HepG2 (cell line): ENCODE measurements at regions not wholly inside any gene's neighbourhood (a gene's known extent, or its start where the extent isn't known, plus 50 kb on each side); places are given as distances from the start of the nearest gene placed in this dataset.

Experiments
- ATAC-seq: fragments of 200-7000 bp; cut with Tn5 transposase; 3 replicates; pipeline ENCODE4 v1.9.1; 2020; ENCODE audit warnings: mild to moderate bottlenecking, moderate library complexity
- BruUV-seq: library from RNA; stranded (reverse); fragments of 400-500 nt; replicated peaks from 2 replicates; lab custom pipeline; 2021; lab: Mats Ljungman, UMichigan
- CTCF ChIA-PET: fragments of 300-600 bp; formaldehyde crosslinking; extraction: SDS; loops from one replicate; lab custom pipeline; 2021; ENCODE audit warnings: low total read pairs, inconsistent platforms, low intra/inter-chr PET ratio; lab: Yijun Ruan, JAX
- POLR2A ChIA-PET: fragments of 350-600 bp; sonication (Branson Sonifier 250); formaldehyde crosslinking; loops from one replicate; lab custom pipeline; 2020; ENCODE audit warnings: antibody characterized with exemption, inconsistent platforms; lab: Yijun Ruan, JAX
- DNase-seq: peaks from one replicate; pipeline ENCODE4 v3.0.0-alpha.2; 2015; ENCODE audit warnings: low spot score
- FAIRE-seq: peaks from 3 replicates; lab custom pipeline; 2011; peaks lifted over from hg19 to GRCh38; lab: Jason Lieb, UNC
- H2AFZ ChIP-seq: one replicate; pipeline ENCODE4 v1.6.1; 2011; ENCODE audit warnings: low read length, inconsistent platforms
- H3K27ac ChIP-seq: fragments of 300-600 bp; 3 replicates; pipeline ENCODE4 v1.8.0; 2011; ENCODE audit warnings: mixed run types, mild to moderate bottlenecking, mixed read lengths, low read length, inconsistent platforms; ENCODE audit not compliant: insufficient read depth; ENCODE audit errors: extremely low read length
- H3K27me3 ChIP-seq, 2 experiments: fragments of 200-600 bp in 1 of 2; 2 replicates in 1 of 2; 3 replicates in 1 of 2; pipeline versions ENCODE4 v1.6.0 to v1.8.0; 2011; ENCODE audit warnings: low read length in 2 of 2, mild to moderate bottlenecking in 2 of 2, moderate library complexity in 2 of 2, inconsistent platforms in 1 of 2; ENCODE audit not compliant: insufficient read depth in 2 of 2, control insufficient read depth in 1 of 2
- H3K36me3 ChIP-seq, 2 experiments: fragments of 200-600 bp in 1 of 2; replicated peaks in 1 of 2; 2 replicates in 1 of 2; 3 replicates in 1 of 2; pipeline versions ENCODE4 v1.5.1 to v1.8.0; 2011; ENCODE audit warnings: low read length in 2 of 2, inconsistent platforms in 1 of 2; ENCODE audit not compliant: insufficient read depth in 2 of 2, control insufficient read depth in 1 of 2
- H3K4me1 ChIP-seq: 2 replicates; pipeline ENCODE4 v1.5.1; 2012; ENCODE audit warnings: low read length, inconsistent platforms; ENCODE audit not compliant: insufficient read depth
- H3K4me2 ChIP-seq: 2 replicates; pipeline ENCODE4 v1.6.0; 2011; ENCODE audit warnings: low read depth, low read length, inconsistent platforms
- H3K4me3 ChIP-seq, 3 experiments: fragments of 200-600 bp in 1 of 3; sonication (generic), shearing (Covaris generic) in 1 of 3; replicated peaks in 1 of 3; 2 replicates each; pipeline ENCODE4 v1.5.1; 2011 to 2016; ENCODE audit warnings: low read length in 3 of 3, inconsistent platforms in 2 of 3, low read depth in 2 of 3, mild to moderate bottlenecking in 2 of 3, control low read depth in 1 of 3, mixed read lengths in 1 of 3; ENCODE audit not compliant: insufficient read depth in 1 of 3
- H3K79me2 ChIP-seq: one replicate; pipeline ENCODE4 v1.6.1; 2011; ENCODE audit warnings: low read length, inconsistent platforms; ENCODE audit not compliant: insufficient read depth
- H3K9ac ChIP-seq: 2 replicates; pipeline ENCODE4 v1.6.0; 2011; ENCODE audit warnings: mild to moderate bottlenecking, low read depth, low read length, inconsistent platforms; ENCODE audit not compliant: insufficient read depth
- H3K9me3 ChIP-seq: 2 replicates; pipeline ENCODE4 v1.5.1; 2012; ENCODE audit warnings: mild to moderate bottlenecking, low read length
- H4K20me1 ChIP-seq: 2 replicates; pipeline ENCODE4 v1.6.0; 2011; ENCODE audit warnings: inconsistent platforms, mild to moderate bottlenecking, low read length, moderate library complexity; ENCODE audit not compliant: insufficient read depth
- ATF4 ChIP-seq, 2 experiments: fragments of 450-650 bp in 1 of 2; sonication (generic) in 1 of 2; formaldehyde crosslinking; IDR thresholded peaks; 2 replicates each; pipeline versions ENCODE4 v1.5.0 to v1.8.0; 2020 to 2022; ENCODE audit warnings: mild to moderate bottlenecking in 1 of 2, missing genetic modification reagents in 1 of 2
- CREM ChIP-seq, 2 experiments: sonication (generic) in 1 of 2; formaldehyde crosslinking in 1 of 2; IDR thresholded peaks; 2 replicates each; pipeline versions ENCODE4 v1.4.0 to v1.6.1; 2016 to 2020; ENCODE audit warnings: antibody characterized with exemption in 1 of 2, mild to moderate bottlenecking in 1 of 2, missing genetic modification reagents in 1 of 2
- GLI4 ChIP-seq: sonication (generic); formaldehyde crosslinking; IDR thresholded peaks from 2 replicates; pipeline ENCODE4 v1.5.1; 2020; ENCODE audit warnings: missing genetic modification reagents, mild to moderate bottlenecking, moderate library complexity, borderline replicate concordance
- GMEB2 ChIP-seq: IDR thresholded peaks from 2 replicates; pipeline ENCODE4 v1.6.1; 2016; ENCODE audit warnings: missing biosample characterization, missing genetic modification reagents, low read depth
- KDM2A ChIP-seq: sonication (generic); formaldehyde crosslinking; IDR thresholded peaks from 2 replicates; pipeline ENCODE4 v1.4.0; 2020; ENCODE audit warnings: low read depth, missing genetic modification reagents, borderline replicate concordance
- PHF5A ChIP-seq: IDR thresholded peaks from one replicate; pipeline ENCODE4 v1.6.1; 2018; ENCODE audit warnings: low read depth, missing genetic modification reagents; ENCODE audit not compliant: unreplicated experiment
- RARG ChIP-seq: sonication (generic); formaldehyde crosslinking; IDR thresholded peaks from 2 replicates; pipeline ENCODE4 v1.4.0; 2020; ENCODE audit warnings: low read depth, mild to moderate bottlenecking, missing genetic modification reagents
- SMAD1 ChIP-seq: sonication (generic); formaldehyde crosslinking; IDR thresholded peaks from 2 replicates; pipeline ENCODE4 v1.4.0; 2020; ENCODE audit warnings: missing genetic modification reagents, low read depth, mild to moderate bottlenecking, borderline replicate concordance
- TSC22D2 ChIP-seq: sonication (generic); formaldehyde crosslinking; IDR thresholded peaks from 2 replicates; pipeline ENCODE4 v1.5.1; 2020; ENCODE audit warnings: missing genetic modification reagents, mild to moderate bottlenecking, borderline replicate concordance
- ZBTB7B ChIP-seq: sonication (generic); formaldehyde crosslinking; IDR thresholded peaks from 2 replicates; pipeline ENCODE4 v1.4.0; 2020; ENCODE audit warnings: missing genetic modification reagents
- ZNF350 ChIP-seq: sonication (generic); formaldehyde crosslinking; IDR thresholded peaks from 2 replicates; pipeline ENCODE4 v1.4.0; 2020; ENCODE audit warnings: mild to moderate bottlenecking, low read depth, missing genetic modification reagents, borderline replicate concordance
- ZNF761 ChIP-seq: sonication (generic); formaldehyde crosslinking; conservative IDR thresholded peaks from 2 replicates; pipeline ENCODE4 v1.4.0; 2020; ENCODE audit warnings: mild to moderate bottlenecking, missing genetic modification reagents
- WGBS: methylation state at CpG from one replicate; pipeline ENCODE4 v1.1.6; 2017; ENCODE audit warnings: low lambda C conversion rate; 5-methylcytosine and 5-hydroxymethylcytosine counted together
- in situ Hi-C: cut with HindIII; loops from 2 replicates; pipeline ENCODE4 v1.10.0; 2017; ENCODE audit warnings: low pct_unique_long_range_greater_than_20kb; ENCODE audit not compliant: extremely low pct_ligation_motif_present
- intact Hi-C: fragments of 100-400 bp; cut with micrococcal nuclease; formaldehyde crosslinking; loops from one replicate; pipeline ENCODE4 v1.10.0; 2022; ENCODE audit not compliant: unreplicated experiment

- TF ChIP-seq ATF4 (CRISPR knock-in tag; IDR thresholded peaks at IDR 0.05) (no peak), ZNF761 (CRISPR knock-in tag) (no peak), GLI4 (no peak), GMEB2 (CRISPR knock-in tag) (no peak)
Measured at GRCh38 chr14:100446572-100446971, 123.4 kb downstream of the SLC25A47 start (continued).

- Histone ChIP-seq H3K4me3 (no peak overlapping the region), H3K36me3 (no peaks in the 10 kb centered on the region; a peak in 1 of 5 replicates), H3K4me1 (no peaks in the 10 kb centered on the region), H3K9me3 (no peaks in the 10 kb centered on the region), H3K9ac (no peak overlapping the region), H3K4me2 (no peak overlapping the region), H2AFZ (no peak overlapping the region)
- POLR2A ChIA-PET, result no interaction called here
- intact Hi-C loops, result no loop called here
- no peak for DNase-seq
- WGBS, result 86% methylated on average over 5 of the region's 5 CpGs
- no peak for ATAC-seq
- BruUV-seq, result no TSS peak
- TF ChIP-seq CREM (IDR thresholded peaks at IDR 0.05) (no peak), CREM (CRISPR knock-in tag; IDR thresholded peaks at IDR 0.05) (no peak), SMAD1 (CRISPR knock-in tag) (no peak), ZBTB7B (no peak), KDM2A (CRISPR knock-in tag) (no peak), ZNF350 (no peak), RARG (no peak), TSC22D2 (CRISPR knock-in tag) (no peak), PHF5A (CRISPR knock-in tag) (no peak)
- TF ChIP-seq, all 625 proteins: peak for 0
- no peak overlapping the region for H3K27ac ChIP-seq
- no peaks in the 10 kb centered on the region for H4K20me1 ChIP-seq
- no peaks in the 10 kb centered on the region for H3K79me2 ChIP-seq
- no peak for FAIRE-seq
- H3K27me3 ChIP-seq, result no peaks in the 10 kb centered on the region
- in situ Hi-C loops, result no loop called here
- CTCF ChIA-PET, result no interaction called here
Measured at GRCh38 chr14:100448376-100448775, 125.2 kb downstream of the SLC25A47 start.
